ENCODE measurements at regions not wholly inside any gene's neighbourhood (a gene's known extent, or its start where the extent isn't known, plus 50 kb on each side); places are given as distances from the start of the nearest gene placed in this dataset.

- Histone ChIP-seq H4K20me1 (ENCODE audit: insufficient read depth) (no peaks in the 10 kb centered on the region), H3F3A (ENCODE audit: insufficient read depth, low read length, poor library complexity, severe bottlenecking) (no peaks in the 10 kb centered on the region), H3K9ac (ENCODE audit: low read length) (no peak overlapping the region), H3K4me3 (ENCODE audit: low read length) (no peak overlapping the region), H3K4me2 (ENCODE audit: low read length) (no peak overlapping the region), H3K79me2 (replicated peaks; ENCODE audit: insufficient read depth, low read length) (no peaks in the 10 kb centered on the region), H3K9me2 (ENCODE audit: insufficient read depth, low read length) (no peaks in the 10 kb centered on the region), H3K27ac (ENCODE audit: low read length) (no peak overlapping the region), H3K36me3 (ENCODE audit: insufficient read depth, low read length) (no peaks in the 10 kb centered on the region), H2AFZ (ENCODE audit: low read depth, low read length) (no peak overlapping the region), H3K9me3 (ENCODE audit: low read length) (no peaks in the 10 kb centered on the region), H3K27me3 (ENCODE audit: insufficient read depth, low read depth, low read length) (no peaks in the 10 kb centered on the region)
- TF ChIP-seq, protein P1, sequence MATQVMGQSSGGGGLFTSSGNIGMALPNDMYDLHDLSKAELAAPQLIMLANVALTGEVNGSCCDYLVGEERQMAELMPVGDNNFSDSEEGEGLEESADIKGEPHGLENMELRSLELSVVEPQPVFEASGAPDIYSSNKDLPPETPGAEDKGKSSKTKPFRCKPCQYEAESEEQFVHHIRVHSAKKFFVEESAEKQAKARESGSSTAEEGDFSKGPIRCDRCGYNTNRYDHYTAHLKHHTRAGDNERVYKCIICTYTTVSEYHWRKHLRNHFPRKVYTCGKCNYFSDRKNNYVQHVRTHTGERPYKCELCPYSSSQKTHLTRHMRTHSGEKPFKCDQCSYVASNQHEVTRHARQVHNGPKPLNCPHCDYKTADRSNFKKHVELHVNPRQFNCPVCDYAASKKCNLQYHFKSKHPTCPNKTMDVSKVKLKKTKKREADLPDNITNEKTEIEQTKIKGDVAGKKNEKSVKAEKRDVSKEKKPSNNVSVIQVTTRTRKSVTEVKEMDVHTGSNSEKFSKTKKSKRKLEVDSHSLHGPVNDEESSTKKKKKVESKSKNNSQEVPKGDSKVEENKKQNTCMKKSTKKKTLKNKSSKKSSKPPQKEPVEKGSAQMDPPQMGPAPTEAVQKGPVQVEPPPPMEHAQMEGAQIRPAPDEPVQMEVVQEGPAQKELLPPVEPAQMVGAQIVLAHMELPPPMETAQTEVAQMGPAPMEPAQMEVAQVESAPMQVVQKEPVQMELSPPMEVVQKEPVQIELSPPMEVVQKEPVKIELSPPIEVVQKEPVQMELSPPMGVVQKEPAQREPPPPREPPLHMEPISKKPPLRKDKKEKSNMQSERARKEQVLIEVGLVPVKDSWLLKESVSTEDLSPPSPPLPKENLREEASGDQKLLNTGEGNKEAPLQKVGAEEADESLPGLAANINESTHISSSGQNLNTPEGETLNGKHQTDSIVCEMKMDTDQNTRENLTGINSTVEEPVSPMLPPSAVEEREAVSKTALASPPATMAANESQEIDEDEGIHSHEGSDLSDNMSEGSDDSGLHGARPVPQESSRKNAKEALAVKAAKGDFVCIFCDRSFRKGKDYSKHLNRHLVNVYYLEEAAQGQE (IDR thresholded peaks at IDR 0.05; ENCODE audit: borderline replicate concordance) = no peak
- TF ChIP-seq SMC3 (conservative IDR thresholded peaks at IDR 0.05; ENCODE audit: poor library complexity) (no peak), EZH2 (IDR thresholded peaks at IDR 0.05; ENCODE audit: borderline replicate concordance, insufficient read depth, low read length, poor library complexity, severe bottlenecking) (no peak), MXI1 (conservative IDR thresholded peaks at IDR 0.05; ENCODE audit: poor library complexity, severe bottlenecking) (no peak), RAD21 (conservative IDR thresholded peaks at IDR 0.05) (no peak), TAF1 (IDR thresholded peaks at IDR 0.05; ENCODE audit: low read depth) (no peak), EP300 (conservative IDR thresholded peaks at IDR 0.05; ENCODE audit: poor library complexity, severe bottlenecking) (no peak), POLR2AphosphoS5 (IDR thresholded peaks at IDR 0.05) (no peak)
- TF ChIP-seq, protein P2, sequence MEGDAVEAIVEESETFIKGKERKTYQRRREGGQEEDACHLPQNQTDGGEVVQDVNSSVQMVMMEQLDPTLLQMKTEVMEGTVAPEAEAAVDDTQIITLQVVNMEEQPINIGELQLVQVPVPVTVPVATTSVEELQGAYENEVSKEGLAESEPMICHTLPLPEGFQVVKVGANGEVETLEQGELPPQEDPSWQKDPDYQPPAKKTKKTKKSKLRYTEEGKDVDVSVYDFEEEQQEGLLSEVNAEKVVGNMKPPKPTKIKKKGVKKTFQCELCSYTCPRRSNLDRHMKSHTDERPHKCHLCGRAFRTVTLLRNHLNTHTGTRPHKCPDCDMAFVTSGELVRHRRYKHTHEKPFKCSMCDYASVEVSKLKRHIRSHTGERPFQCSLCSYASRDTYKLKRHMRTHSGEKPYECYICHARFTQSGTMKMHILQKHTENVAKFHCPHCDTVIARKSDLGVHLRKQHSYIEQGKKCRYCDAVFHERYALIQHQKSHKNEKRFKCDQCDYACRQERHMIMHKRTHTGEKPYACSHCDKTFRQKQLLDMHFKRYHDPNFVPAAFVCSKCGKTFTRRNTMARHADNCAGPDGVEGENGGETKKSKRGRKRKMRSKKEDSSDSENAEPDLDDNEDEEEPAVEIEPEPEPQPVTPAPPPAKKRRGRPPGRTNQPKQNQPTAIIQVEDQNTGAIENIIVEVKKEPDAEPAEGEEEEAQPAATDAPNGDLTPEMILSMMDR (IDR thresholded peaks at IDR 0.05; ENCODE audit: poor library complexity, severe bottlenecking) = no peak
Observed at GRCh38 chr3:180534828-180535227, 67.1 kb upstream of the TTC14 start.

GRCh38 chr3:180538493-180538892, 63.5 kb upstream of the TTC14 start:
- H3K27ac ChIP-seq (ENCODE audit: low read length) = no peak overlapping the region
- H3K27me3 ChIP-seq (ENCODE audit: insufficient read depth, low read depth, low read length) = no peaks in the 10 kb centered on the region
- H3F3A ChIP-seq (ENCODE audit: insufficient read depth, low read length, poor library complexity, severe bottlenecking) = no peaks in the 10 kb centered on the region
- H3K4me3 ChIP-seq (ENCODE audit: low read length) = no peak overlapping the region
- H2AFZ ChIP-seq (ENCODE audit: low read depth, low read length) = no peak overlapping the region
- H3K9me2 ChIP-seq (ENCODE audit: insufficient read depth, low read length) = no peaks in the 10 kb centered on the region
- H3K9ac ChIP-seq (ENCODE audit: low read length) = no peak overlapping the region
- no peaks in the 10 kb centered on the region for H3K36me3 ChIP-seq (ENCODE audit: insufficient read depth, low read length)
- no peaks in the 10 kb centered on the region for H4K20me1 ChIP-seq (ENCODE audit: insufficient read depth)
- H3K4me2 ChIP-seq (ENCODE audit: low read length) = no peak overlapping the region
- H3K79me2 ChIP-seq (replicated peaks; ENCODE audit: insufficient read depth, low read length) = no peaks in the 10 kb centered on the region
- TF ChIP-seq, protein P2 (IDR thresholded peaks at IDR 0.05; ENCODE audit: poor library complexity, severe bottlenecking) = no peak
- TF ChIP-seq EZH2 (IDR thresholded peaks at IDR 0.05; ENCODE audit: borderline replicate concordance, insufficient read depth, low read length, poor library complexity, severe bottlenecking) (no peak), POLR2AphosphoS5 (IDR thresholded peaks at IDR 0.05) (no peak), SMC3 (conservative IDR thresholded peaks at IDR 0.05; ENCODE audit: poor library complexity) (no peak), TAF1 (IDR thresholded peaks at IDR 0.05; ENCODE audit: low read depth) (no peak), EP300 (conservative IDR thresholded peaks at IDR 0.05; ENCODE audit: poor library complexity, severe bottlenecking) (no peak), MXI1 (conservative IDR thresholded peaks at IDR 0.05; ENCODE audit: poor library complexity, severe bottlenecking) (no peak), RAD21 (conservative IDR thresholded peaks at IDR 0.05) (no peak)
- TF ChIP-seq, protein P1 (IDR thresholded peaks at IDR 0.05; ENCODE audit: borderline replicate concordance) = no peak
- H3K9me3 ChIP-seq (ENCODE audit: low read length) = peaks cover 1% of the 10 kb centered on the region
